ENCODE measurements at regions not wholly inside any gene's neighbourhood (a gene's known extent, or its start where the extent isn't known, plus 50 kb on each side); places are given as distances from the start of the nearest gene placed in this dataset.

- no peak overlapping the region for H3K27ac Mint-ChIP-seq
- no peak for DNase-seq
- H3K9me3 Mint-ChIP-seq: no peaks in the 10 kb centered on the region
- intact Hi-C loops (cut with micrococcal nuclease): no loop called here
- no peaks in the 10 kb centered on the region for H3K36me3 Mint-ChIP-seq (ENCODE audit: low read depth)
- no peaks in the 10 kb centered on the region for H3K4me1 Mint-ChIP-seq
- H3K27me3 Mint-ChIP-seq: no peaks in the 10 kb centered on the region
- H3K4me3 Mint-ChIP-seq: no peak overlapping the region
Measured at GRCh38 chr6:4396044-4396443, 260.7 kb upstream of the ECI2 start.

DNA sequence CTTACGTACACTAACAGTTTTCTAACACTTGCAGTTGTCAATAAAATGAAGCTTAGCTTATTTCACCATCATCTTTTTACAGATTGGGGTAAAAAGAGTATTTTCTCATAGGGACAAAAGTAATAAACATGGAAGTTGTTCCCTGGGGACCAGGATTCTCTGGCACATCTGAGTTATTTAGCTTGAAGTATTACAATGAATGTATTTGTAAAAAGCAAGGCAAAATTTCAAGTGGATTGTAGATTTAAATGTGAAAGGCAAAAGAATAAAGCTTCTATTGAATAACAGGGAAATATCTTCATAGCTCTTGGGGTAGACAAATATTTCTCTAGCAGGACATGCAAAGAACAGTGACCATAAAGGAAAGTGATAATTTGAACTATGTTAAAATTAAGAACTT, 260.0 kb upstream of the ECI2 start:
- Mint-ChIP-seq H3K36me3 (ENCODE audit: low read depth) (no peaks in the 10 kb centered on the region), H3K27ac (no peak overlapping the region), H3K9me3 (no peaks in the 10 kb centered on the region), H3K4me1 (no peaks in the 10 kb centered on the region), H3K27me3 (no peaks in the 10 kb centered on the region), H3K4me3 (no peak overlapping the region)
- no peak for DNase-seq
- intact Hi-C loops (cut with micrococcal nuclease): no loop called here

GRCh38 chr6:4394786-4395185, 259.4 kb upstream of the ECI2 start:
- intact Hi-C loops (cut with micrococcal nuclease): no loop called here
- Mint-ChIP-seq H3K27me3 (no peaks in the 10 kb centered on the region), H3K27ac (no peak overlapping the region), H3K36me3 (ENCODE audit: low read depth) (no peaks in the 10 kb centered on the region), H3K9me3 (no peaks in the 10 kb centered on the region), H3K4me3 (no peak overlapping the region), H3K4me1 (no peaks in the 10 kb centered on the region)
- DNase-seq: no peak

DNA sequence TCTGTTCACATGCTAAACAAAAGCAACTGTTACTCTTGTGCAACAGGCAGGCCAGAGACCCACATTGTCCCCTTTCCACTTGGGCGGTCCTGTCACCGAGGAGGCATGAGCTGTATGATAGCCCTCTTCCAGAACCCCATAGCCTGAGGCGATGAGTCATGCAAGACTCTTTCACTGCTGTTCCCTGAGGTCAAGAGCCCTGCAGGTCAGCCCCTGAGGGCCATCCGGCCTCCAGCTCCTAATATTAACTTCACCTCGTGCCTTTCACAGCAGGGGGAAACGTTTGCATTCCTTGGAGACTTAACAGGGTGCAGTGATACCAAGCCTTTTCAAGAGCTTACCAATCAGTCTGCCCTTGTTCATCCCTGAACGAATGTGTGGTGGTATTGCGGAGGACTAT, 253.3 kb upstream of the ECI2 start:
- Mint-ChIP-seq H3K4me1 (no peaks in the 10 kb centered on the region), H3K36me3 (ENCODE audit: low read depth) (no peaks in the 10 kb centered on the region), H3K4me3 (no peak overlapping the region), H3K27me3 (no peaks in the 10 kb centered on the region), H3K27ac (no peak overlapping the region), H3K9me3 (peaks cover 3% of the 10 kb centered on the region)
- DNase-seq: no peak
- intact Hi-C loops (cut with micrococcal nuclease): no loop called here

GRCh38 chr6:4384656-4385055, 249.3 kb upstream of the ECI2 start:
- Mint-ChIP-seq H3K4me3 (no peak overlapping the region), H3K9me3 (peaks cover 20% of the 10 kb centered on the region), H3K36me3 (ENCODE audit: low read depth) (no peaks in the 10 kb centered on the region), H3K27me3 (no peaks in the 10 kb centered on the region), H3K4me1 (no peaks in the 10 kb centered on the region), H3K27ac (no peak overlapping the region)
- intact Hi-C loops (cut with micrococcal nuclease): no loop called here
- DNase-seq: no peak

DNA sequence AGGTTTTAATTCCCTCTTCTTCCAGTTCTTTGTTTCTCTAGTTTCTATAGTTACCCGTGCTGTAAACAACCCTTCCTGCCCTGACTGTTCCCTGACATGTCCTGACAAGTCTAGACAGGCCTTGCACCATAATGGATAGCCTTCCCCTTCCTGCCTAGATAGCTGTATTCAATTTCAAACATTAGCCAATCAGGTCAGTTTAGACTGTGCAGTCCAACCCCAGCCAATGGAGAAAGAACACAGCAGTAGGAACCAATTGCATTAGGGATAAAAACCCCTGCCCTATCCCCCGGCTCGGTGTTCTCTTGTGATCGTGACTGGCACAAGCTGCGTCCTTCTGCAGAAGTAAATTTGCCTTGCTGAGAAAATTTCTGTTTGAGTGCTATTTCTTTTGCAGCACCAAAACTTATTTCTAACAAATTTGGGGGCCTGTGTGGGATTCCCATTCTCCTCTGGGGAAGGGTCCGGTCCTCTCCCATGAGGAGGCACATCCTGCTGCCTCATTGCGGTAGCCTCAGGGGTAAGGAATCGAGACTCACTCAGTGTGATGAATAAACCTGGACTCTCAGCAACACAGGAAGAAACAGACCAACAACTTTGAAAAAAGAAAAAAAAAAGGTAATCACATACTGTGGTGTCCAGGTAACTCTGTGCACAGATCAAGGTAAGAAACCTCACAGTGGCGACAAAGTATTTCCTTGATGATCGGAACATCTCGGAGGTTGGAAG, 248.7 kb upstream of the ECI2 start:
- peaks cover 20% of the 10 kb centered on the region for H3K9me3 Mint-ChIP-seq
- no peak for DNase-seq
- no peaks in the 10 kb centered on the region for H3K36me3 Mint-ChIP-seq (ENCODE audit: low read depth)
- H3K4me1 Mint-ChIP-seq: no peaks in the 10 kb centered on the region
- intact Hi-C loops (cut with micrococcal nuclease): no loop called here
- H3K4me3 Mint-ChIP-seq: no peak overlapping the region
- no peaks in the 10 kb centered on the region for H3K27me3 Mint-ChIP-seq
- no peak overlapping the region for H3K27ac Mint-ChIP-seq

GRCh38 chr6:4382362-4382853, 247.0 kb upstream of the ECI2 start:
- intact Hi-C loops (cut with micrococcal nuclease): no loop called here
- H3K27ac Mint-ChIP-seq: no peak overlapping the region
- no peaks in the 10 kb centered on the region for H3K36me3 Mint-ChIP-seq (ENCODE audit: low read depth)

GRCh38 chr6:4381381-4381780, 246.0 kb upstream of the ECI2 start:
- intact Hi-C loops (cut with micrococcal nuclease): no loop called here
- no peak for DNase-seq
- no peak overlapping the region for H3K4me3 Mint-ChIP-seq
- H3K36me3 Mint-ChIP-seq (ENCODE audit: low read depth): no peaks in the 10 kb centered on the region
- H3K4me1 Mint-ChIP-seq: no peaks in the 10 kb centered on the region
- no peaks in the 10 kb centered on the region for H3K27me3 Mint-ChIP-seq
- no peak overlapping the region for H3K27ac Mint-ChIP-seq
- H3K9me3 Mint-ChIP-seq: peaks cover 20% of the 10 kb centered on the region

More at GRCh38 chr6:4382362-4382853, 247.0 kb upstream of the ECI2 start:
- Mint-ChIP-seq H3K4me3 (no peak overlapping the region), H3K27me3 (no peaks in the 10 kb centered on the region), H3K4me1 (no peaks in the 10 kb centered on the region), H3K9me3 (peaks cover 20% of the 10 kb centered on the region)
- DNase-seq: no peak

- H3K4me3 Mint-ChIP-seq: no peak overlapping the region
- H3K27me3 Mint-ChIP-seq: no peaks in the 10 kb centered on the region
- H3K9me3 Mint-ChIP-seq: peaks cover 20% of the 10 kb centered on the region
- no peaks in the 10 kb centered on the region for H3K4me1 Mint-ChIP-seq
- DNase-seq: no peak
- no peak overlapping the region for H3K27ac Mint-ChIP-seq
- intact Hi-C loops (cut with micrococcal nuclease): no loop called here
- H3K36me3 Mint-ChIP-seq (ENCODE audit: low read depth): no peaks in the 10 kb centered on the region
Measured at GRCh38 chr6:4380881-4381281, 245.5 kb upstream of the ECI2 start.

GRCh38 chr6:4379958-4380357, 244.6 kb upstream of the ECI2 start:
- no peak overlapping the region for H3K4me3 Mint-ChIP-seq
- H3K27me3 Mint-ChIP-seq: no peaks in the 10 kb centered on the region
- H3K9me3 Mint-ChIP-seq: peaks cover 20% of the 10 kb centered on the region
- no peak for DNase-seq
- no peaks in the 10 kb centered on the region for H3K4me1 Mint-ChIP-seq
- H3K36me3 Mint-ChIP-seq (ENCODE audit: low read depth): no peaks in the 10 kb centered on the region
- intact Hi-C loops (cut with micrococcal nuclease): no loop called here
- H3K27ac Mint-ChIP-seq: no peak overlapping the region

GRCh38 chr6:4378319-4378996, 243.1 kb upstream of the ECI2 start:
- intact Hi-C loops (cut with micrococcal nuclease): no loop called here
- Mint-ChIP-seq H3K36me3 (ENCODE audit: low read depth) (no peaks in the 10 kb centered on the region), H3K27me3 (no peaks in the 10 kb centered on the region), H3K9me3 (peaks cover 15% of the 10 kb centered on the region), H3K4me1 (no peaks in the 10 kb centered on the region), H3K27ac (no peak overlapping the region), H3K4me3 (no peak overlapping the region)
- no peak for DNase-seq

- H3K4me3 Mint-ChIP-seq: no peak overlapping the region
- no peaks in the 10 kb centered on the region for H3K4me1 Mint-ChIP-seq
- H3K27ac Mint-ChIP-seq: no peak overlapping the region
- H3K9me3 Mint-ChIP-seq: peaks cover 10% of the 10 kb centered on the region
- DNase-seq: no peak
- intact Hi-C loops (cut with micrococcal nuclease): no loop called here
- H3K36me3 Mint-ChIP-seq (ENCODE audit: low read depth): no peaks in the 10 kb centered on the region
- no peaks in the 10 kb centered on the region for H3K27me3 Mint-ChIP-seq
Measured at GRCh38 chr6:4377603-4378002, 242.2 kb upstream of the ECI2 start.

DNA sequence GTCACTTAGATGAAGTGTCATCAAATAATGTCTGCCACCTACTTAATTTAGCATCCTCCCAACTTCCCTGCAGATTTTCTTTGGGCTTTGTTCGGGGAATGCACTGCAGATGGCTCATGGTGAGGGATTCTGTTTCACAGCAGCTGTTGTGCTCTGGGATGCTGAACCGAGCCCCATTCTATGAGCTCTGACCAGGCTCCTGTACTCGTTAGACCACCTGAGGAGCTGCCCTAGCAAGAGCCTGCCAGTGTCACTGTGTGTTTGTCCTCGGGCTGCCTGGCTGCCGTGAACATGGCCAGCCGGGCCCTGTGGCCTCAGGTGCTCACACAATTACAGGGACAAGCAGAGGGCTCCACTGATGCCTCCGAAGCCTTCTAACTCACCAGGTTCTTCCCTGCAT, 238.8 kb upstream of the ECI2 start:
- Mint-ChIP-seq H3K4me1 (no peaks in the 10 kb centered on the region), H3K4me3 (no peak overlapping the region), H3K36me3 (ENCODE audit: low read depth) (no peaks in the 10 kb centered on the region), H3K27ac (no peak overlapping the region), H3K27me3 (no peaks in the 10 kb centered on the region), H3K9me3 (no peaks in the 10 kb centered on the region)
- intact Hi-C loops (cut with micrococcal nuclease): no loop called here
- DNase-seq: no peak

- H3K9me3 Mint-ChIP-seq: no peaks in the 10 kb centered on the region
- no peak for DNase-seq
- no peak overlapping the region for H3K27ac Mint-ChIP-seq
- H3K36me3 Mint-ChIP-seq (ENCODE audit: low read depth): no peaks in the 10 kb centered on the region
- intact Hi-C loops (cut with micrococcal nuclease): no loop called here
- no peaks in the 10 kb centered on the region for H3K4me1 Mint-ChIP-seq
- no peaks in the 10 kb centered on the region for H3K27me3 Mint-ChIP-seq
- H3K4me3 Mint-ChIP-seq: no peak overlapping the region
Measured at GRCh38 chr6:4372866-4373265, 237.5 kb upstream of the ECI2 start.
